ENCODE measurements at regions not wholly inside any gene's neighbourhood (a gene's known extent, or its start where the extent isn't known, plus 50 kb on each side); places are given as distances from the start of the nearest gene placed in this dataset.
A peak's percentile ranks its signal among the peaks of the same experiment; 100 is the strongest.

DNA sequence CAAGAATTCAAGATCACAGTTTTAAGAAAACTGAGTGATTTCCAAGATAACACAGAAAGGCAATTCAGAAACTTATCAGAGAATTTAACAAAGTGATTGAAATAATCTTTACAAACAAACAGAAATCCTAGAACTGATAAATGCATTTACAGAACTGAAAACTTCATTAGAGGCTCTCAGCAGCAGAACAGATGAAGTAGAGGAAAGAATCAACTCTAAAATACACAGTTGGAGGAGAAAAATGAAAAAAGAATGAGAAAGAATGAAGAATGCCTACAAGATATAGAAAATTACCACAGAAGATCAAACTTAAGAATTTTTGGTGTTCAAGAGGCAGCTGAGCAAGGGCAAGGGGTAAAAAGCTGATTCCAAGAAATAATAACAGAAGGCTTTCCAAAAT is 168.8 kb downstream of the POLR2M start:
- H3K27ac ChIP-seq (ENCODE audit: extremely low read depth, low read depth, low read length): no peak overlapping the region
- no peaks in the 10 kb centered on the region for H3K36me3 ChIP-seq (ENCODE audit: control insufficient read depth in 2 of 2, insufficient read depth in 1 of 2, low read length in 2 of 2)
- ChIA-PET CTCF (interaction anchor here (0.6 kb wide), 1 partner anchor 143 kb away, joined by 9 read pairs; no protein-coding TSS in a partner anchor), POLR2A (no interaction called here)
- TF ChIP-seq, protein P1, sequence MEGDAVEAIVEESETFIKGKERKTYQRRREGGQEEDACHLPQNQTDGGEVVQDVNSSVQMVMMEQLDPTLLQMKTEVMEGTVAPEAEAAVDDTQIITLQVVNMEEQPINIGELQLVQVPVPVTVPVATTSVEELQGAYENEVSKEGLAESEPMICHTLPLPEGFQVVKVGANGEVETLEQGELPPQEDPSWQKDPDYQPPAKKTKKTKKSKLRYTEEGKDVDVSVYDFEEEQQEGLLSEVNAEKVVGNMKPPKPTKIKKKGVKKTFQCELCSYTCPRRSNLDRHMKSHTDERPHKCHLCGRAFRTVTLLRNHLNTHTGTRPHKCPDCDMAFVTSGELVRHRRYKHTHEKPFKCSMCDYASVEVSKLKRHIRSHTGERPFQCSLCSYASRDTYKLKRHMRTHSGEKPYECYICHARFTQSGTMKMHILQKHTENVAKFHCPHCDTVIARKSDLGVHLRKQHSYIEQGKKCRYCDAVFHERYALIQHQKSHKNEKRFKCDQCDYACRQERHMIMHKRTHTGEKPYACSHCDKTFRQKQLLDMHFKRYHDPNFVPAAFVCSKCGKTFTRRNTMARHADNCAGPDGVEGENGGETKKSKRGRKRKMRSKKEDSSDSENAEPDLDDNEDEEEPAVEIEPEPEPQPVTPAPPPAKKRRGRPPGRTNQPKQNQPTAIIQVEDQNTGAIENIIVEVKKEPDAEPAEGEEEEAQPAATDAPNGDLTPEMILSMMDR (tag by site-specific recombination; IDR thresholded peaks at IDR 0.05): no peak
- TF ChIP-seq SETDB1 (IDR thresholded peaks at IDR 0.05; ENCODE audit: insufficient read length, low read length): peak; percentile 73
- no peaks in the 10 kb centered on the region for H3K4me1 ChIP-seq (ENCODE audit: control insufficient read depth, insufficient read depth, low read length)
- no peak overlapping the region for H3K4me3 ChIP-seq (ENCODE audit: low read depth, low read length)
- H3K9me3 ChIP-seq (ENCODE audit: control insufficient read depth, insufficient read depth, low read depth, low read length): no peaks in the 10 kb centered on the region

DNA sequence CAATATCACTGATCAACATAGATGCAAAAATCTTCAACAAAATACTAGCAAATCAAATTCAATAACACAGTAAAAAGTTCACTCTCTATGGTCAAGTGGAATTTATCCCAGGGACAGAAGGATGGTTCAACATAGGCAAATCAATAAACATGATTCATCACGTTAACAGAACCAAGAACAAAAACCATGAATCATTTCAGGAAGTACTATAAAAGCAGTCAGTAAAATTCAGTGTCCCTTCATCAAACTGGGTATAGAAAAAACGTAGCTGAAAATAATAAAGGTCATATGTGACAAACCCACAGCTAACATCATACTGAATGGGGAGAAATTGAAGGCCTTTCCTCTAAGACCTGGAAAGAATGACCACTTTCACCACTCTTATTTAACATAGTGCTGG is 172.1 kb downstream of the POLR2M start:
- Histone ChIP-seq H3K4me1 (ENCODE audit: control insufficient read depth, insufficient read depth, low read length) (no peaks in the 10 kb centered on the region), H3K36me3 (ENCODE audit: control insufficient read depth in 2 of 2, insufficient read depth in 1 of 2, low read length in 2 of 2) (no peaks in the 10 kb centered on the region), H3K4me3 (ENCODE audit: low read depth, low read length) (no peak overlapping the region), H3K27ac (ENCODE audit: extremely low read depth, low read depth, low read length) (no peak overlapping the region), H3K9me3 (ENCODE audit: control insufficient read depth, insufficient read depth, low read depth, low read length) (no peaks in the 10 kb centered on the region)
- CTCF ChIA-PET: interaction anchor here (0.7 to 1.2 kb wide), 3 partner anchors 13 to 818 kb away, joined by 3 to 4 read pairs (median 3); no protein-coding TSS in a partner anchor
- TF ChIP-seq ZNF433 (tag by site-specific recombination; IDR thresholded peaks at IDR 0.05; ENCODE audit: low read depth) (no peak), ZNF366 (tag by site-specific recombination; conservative IDR thresholded peaks at IDR 0.05) (no peak), ZNF837 (tag by site-specific recombination; IDR thresholded peaks at IDR 0.05) (no peak), ZNF223 (tag by site-specific recombination; IDR thresholded peaks at IDR 0.05) (no peak), ZNF701 (tag by site-specific recombination; IDR thresholded peaks at IDR 0.05) (no peak)
- TF ChIP-seq, protein P2, sequence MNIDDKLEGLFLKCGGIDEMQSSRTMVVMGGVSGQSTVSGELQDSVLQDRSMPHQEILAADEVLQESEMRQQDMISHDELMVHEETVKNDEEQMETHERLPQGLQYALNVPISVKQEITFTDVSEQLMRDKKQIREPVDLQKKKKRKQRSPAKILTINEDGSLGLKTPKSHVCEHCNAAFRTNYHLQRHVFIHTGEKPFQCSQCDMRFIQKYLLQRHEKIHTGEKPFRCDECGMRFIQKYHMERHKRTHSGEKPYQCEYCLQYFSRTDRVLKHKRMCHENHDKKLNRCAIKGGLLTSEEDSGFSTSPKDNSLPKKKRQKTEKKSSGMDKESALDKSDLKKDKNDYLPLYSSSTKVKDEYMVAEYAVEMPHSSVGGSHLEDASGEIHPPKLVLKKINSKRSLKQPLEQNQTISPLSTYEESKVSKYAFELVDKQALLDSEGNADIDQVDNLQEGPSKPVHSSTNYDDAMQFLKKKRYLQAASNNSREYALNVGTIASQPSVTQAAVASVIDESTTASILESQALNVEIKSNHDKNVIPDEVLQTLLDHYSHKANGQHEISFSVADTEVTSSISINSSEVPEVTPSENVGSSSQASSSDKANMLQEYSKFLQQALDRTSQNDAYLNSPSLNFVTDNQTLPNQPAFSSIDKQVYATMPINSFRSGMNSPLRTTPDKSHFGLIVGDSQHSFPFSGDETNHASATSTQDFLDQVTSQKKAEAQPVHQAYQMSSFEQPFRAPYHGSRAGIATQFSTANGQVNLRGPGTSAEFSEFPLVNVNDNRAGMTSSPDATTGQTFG (tag by site-specific recombination; IDR thresholded peaks at IDR 0.05; ENCODE audit: borderline replicate concordance): no peak
- POLR2A ChIA-PET: no interaction called here

DNA sequence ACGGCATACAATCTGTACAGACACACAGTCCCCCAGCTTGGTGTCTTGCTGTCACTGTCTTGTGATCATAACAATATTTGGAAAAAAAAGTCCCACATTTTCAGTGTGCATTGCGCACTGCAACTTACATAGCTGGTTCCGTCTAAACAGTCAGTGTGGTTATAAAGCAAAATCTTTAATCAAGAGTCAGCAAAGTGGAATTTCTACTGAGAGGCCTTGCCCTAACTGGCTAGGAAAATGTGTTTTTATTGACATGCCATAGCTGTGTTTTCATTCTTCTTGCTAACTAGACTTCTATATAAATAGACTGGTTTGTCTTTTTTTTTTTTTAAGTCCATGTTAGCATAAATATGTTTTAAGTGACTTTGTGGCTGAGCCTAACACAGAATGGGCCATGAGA is 174.8 kb downstream of the POLR2M start:
- TF ChIP-seq HOXC10 (CRISPR knock-in tag; IDR thresholded peaks at IDR 0.05): no peak
- no peak for TF ChIP-seq ZNF114 (tag by site-specific recombination; IDR thresholded peaks at IDR 0.05)
- no peak overlapping the region for H3K27ac ChIP-seq (ENCODE audit: extremely low read depth, low read depth, low read length)
- H3K4me1 ChIP-seq (ENCODE audit: control insufficient read depth, insufficient read depth, low read length): no peaks in the 10 kb centered on the region
- no peaks in the 10 kb centered on the region for H3K9me3 ChIP-seq (ENCODE audit: control insufficient read depth, insufficient read depth, low read depth, low read length)
- no peak overlapping the region for H3K4me3 ChIP-seq (ENCODE audit: low read depth, low read length)
- no peaks in the 10 kb centered on the region for H3K36me3 ChIP-seq (ENCODE audit: control insufficient read depth in 2 of 2, insufficient read depth in 1 of 2, low read length in 2 of 2)
- ChIA-PET POLR2A (no interaction called here), CTCF (interaction anchor here (0.7 to 1.1 kb wide), 3 partner anchors 15 to 261 kb away, joined by 3 to 5 read pairs (median 3); no protein-coding TSS in a partner anchor)

DNA sequence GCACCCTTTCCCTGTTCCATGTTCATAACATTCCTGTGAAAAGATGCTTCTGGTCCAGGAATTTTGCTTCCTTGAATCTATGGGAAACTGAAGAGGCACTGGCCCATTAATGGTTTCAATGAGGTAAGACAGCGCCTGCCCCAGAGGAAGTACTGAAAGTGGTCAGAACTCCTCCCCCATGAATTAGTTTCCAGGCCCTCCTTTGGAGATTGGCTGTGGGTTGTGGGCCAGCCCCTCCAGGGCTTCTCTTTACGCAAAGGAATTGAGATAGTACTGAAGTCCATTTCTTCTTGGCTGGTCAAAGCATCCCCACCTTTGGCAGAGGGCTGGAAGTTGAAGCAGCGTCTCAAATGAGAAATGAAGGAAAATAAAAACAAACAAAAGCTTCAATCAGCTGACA is 175.5 kb downstream of the POLR2M start:
- TF ChIP-seq ZNF747 (tag by site-specific recombination; IDR thresholded peaks at IDR 0.05) (no peak), ZNF404 (tag by site-specific recombination; IDR thresholded peaks at IDR 0.05) (no peak), ZNF366 (tag by site-specific recombination; conservative IDR thresholded peaks at IDR 0.05) (no peak), ZNF133 (tag by site-specific recombination; IDR thresholded peaks at IDR 0.05) (no peak)
- TF ChIP-seq, protein P3, sequence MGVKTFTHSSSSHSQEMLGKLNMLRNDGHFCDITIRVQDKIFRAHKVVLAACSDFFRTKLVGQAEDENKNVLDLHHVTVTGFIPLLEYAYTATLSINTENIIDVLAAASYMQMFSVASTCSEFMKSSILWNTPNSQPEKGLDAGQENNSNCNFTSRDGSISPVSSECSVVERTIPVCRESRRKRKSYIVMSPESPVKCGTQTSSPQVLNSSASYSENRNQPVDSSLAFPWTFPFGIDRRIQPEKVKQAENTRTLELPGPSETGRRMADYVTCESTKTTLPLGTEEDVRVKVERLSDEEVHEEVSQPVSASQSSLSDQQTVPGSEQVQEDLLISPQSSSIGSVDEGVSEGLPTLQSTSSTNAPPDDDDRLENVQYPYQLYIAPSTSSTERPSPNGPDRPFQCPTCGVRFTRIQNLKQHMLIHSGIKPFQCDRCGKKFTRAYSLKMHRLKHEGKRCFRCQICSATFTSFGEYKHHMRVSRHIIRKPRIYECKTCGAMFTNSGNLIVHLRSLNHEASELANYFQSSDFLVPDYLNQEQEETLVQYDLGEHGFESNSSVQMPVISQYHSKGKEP (tag by site-specific recombination; IDR thresholded peaks at IDR 0.05): no peak
- ChIA-PET CTCF (interaction anchor here (1.1 kb wide), 1 partner anchor 16 kb away, joined by 3 read pairs; no protein-coding TSS in a partner anchor), POLR2A (no interaction called here)
- Histone ChIP-seq H3K4me3 (ENCODE audit: low read depth, low read length) (no peak overlapping the region), H3K36me3 (ENCODE audit: control insufficient read depth in 2 of 2, insufficient read depth in 1 of 2, low read length in 2 of 2) (no peaks in the 10 kb centered on the region), H3K4me1 (ENCODE audit: control insufficient read depth, insufficient read depth, low read length) (no peaks in the 10 kb centered on the region), H3K27ac (ENCODE audit: extremely low read depth, low read depth, low read length) (no peak overlapping the region), H3K9me3 (ENCODE audit: control insufficient read depth, insufficient read depth, low read depth, low read length) (no peaks in the 10 kb centered on the region)

All from HEK293 (cell line).